ENCODE measurements at regions not wholly inside any gene's neighbourhood (a gene's known extent, or its start where the extent isn't known, plus 50 kb on each side); places are given as distances from the start of the nearest gene placed in this dataset.

GRCh38 chr3:35974872-35975271 is 335.5 kb downstream of the ARPP21 start:
- TF ChIP-seq YY1 (IDR thresholded peaks at IDR 0.05; ENCODE audit: insufficient read depth, insufficient read length) (no peak), ZNF274 (IDR thresholded peaks at IDR 0.05; ENCODE audit: low read depth, low read length) (no peak), SUZ12 (IDR thresholded peaks at IDR 0.05; ENCODE audit: extremely low read depth, insufficient read depth, insufficient read length) (no peak)
